MCF 10A (cell line): ENCODE measurements at regions not wholly inside any gene's neighbourhood (a gene's known extent, or its start where the extent isn't known, plus 50 kb on each side); places are given as distances from the start of the nearest gene placed in this dataset.

Source experiments
- BruUV-seq: library from RNA; stranded (reverse); fragments of 400-500 nt; replicated peaks from 2 replicates; lab custom pipeline; 2021; lab: Mats Ljungman, UMichigan
- CTCF ChIA-PET: fragments of 300-600 bp; sonication (Branson Sonifier 250); formaldehyde crosslinking; extraction: SDS; loops from one replicate; lab custom pipeline; 2021; ENCODE audit warnings: antibody characterized with exemption, inconsistent platforms; lab: Yijun Ruan, JAX
- POLR2A ChIA-PET: fragments of 300-600, 350-650 bp; sonication (Branson Sonifier 250); formaldehyde crosslinking; extraction: SDS; loops from one replicate; lab custom pipeline; 2020; ENCODE audit warnings: antibody characterized with exemption, inconsistent platforms; lab: Yijun Ruan, JAX
- DNase-seq: peaks from one replicate; pipeline ENCODE4 v3.0.0-alpha.2; 2018; ENCODE audit not compliant: unreplicated experiment
- H3K27ac Mint-ChIP-seq: one replicate; pipeline ENCODE4 v1.8.0; 2022; ENCODE audit warnings: mild to moderate bottlenecking, low read depth, mixed read lengths; ENCODE audit not compliant: unreplicated experiment
- H3K27me3 Mint-ChIP-seq: one replicate; pipeline ENCODE4 v1.8.0; 2022; ENCODE audit warnings: mixed read lengths; ENCODE audit not compliant: insufficient read depth, unreplicated experiment
- H3K36me3 Mint-ChIP-seq: one replicate; pipeline ENCODE4 v1.8.0; 2022; ENCODE audit warnings: mild to moderate bottlenecking, moderate library complexity, mixed read lengths; ENCODE audit not compliant: insufficient read depth, unreplicated experiment
- H3K4me1 Mint-ChIP-seq: one replicate; pipeline ENCODE4 v1.8.0; 2022; ENCODE audit warnings: mixed read lengths; ENCODE audit not compliant: insufficient read depth, unreplicated experiment
- H3K4me3 Mint-ChIP-seq: one replicate; pipeline ENCODE4 v1.8.0; 2022; ENCODE audit warnings: mild to moderate bottlenecking, moderate library complexity, mixed read lengths; ENCODE audit not compliant: unreplicated experiment
- H3K9me3 Mint-ChIP-seq: one replicate; pipeline ENCODE4 v1.8.0; 2022; ENCODE audit warnings: mixed read lengths; ENCODE audit not compliant: unreplicated experiment
- intact Hi-C: fragments of 100-400 bp; cut with micrococcal nuclease; formaldehyde crosslinking; loops from 2 replicates; pipeline ENCODE4 v1.14.1; 2022
- TF ChIP-seq, protein P1 (sequence below): fragments of 200-600 bp; IDR thresholded peaks from one replicate; pipeline ENCODE4 v1.8.0; 2022; ENCODE audit warnings: antibody characterized with exemption, mild to moderate bottlenecking; ENCODE audit not compliant: unreplicated experiment

DNA sequence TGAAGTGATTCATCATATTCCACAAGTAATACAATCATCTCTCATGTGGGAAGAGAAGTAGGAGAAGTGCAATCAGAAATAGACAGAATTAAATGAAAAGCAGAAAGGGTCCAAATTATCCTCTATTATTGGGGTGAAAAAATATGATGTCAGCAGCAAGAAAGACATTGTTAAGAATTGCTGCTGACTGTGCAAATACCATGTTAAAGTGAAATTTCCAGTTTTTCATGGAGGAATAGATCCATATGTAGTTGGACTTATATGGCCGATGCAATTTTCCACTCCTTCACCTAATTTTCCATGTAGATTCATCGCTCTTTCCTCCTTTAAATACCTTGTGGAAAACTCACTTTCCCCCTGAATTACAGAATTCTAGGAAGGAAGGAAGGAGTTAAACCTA is 819.8 kb downstream of the GATA3 start:
- Mint-ChIP-seq H3K4me3 (no peak overlapping the region), H3K9me3 (no peaks in the 10 kb centered on the region), H3K27me3 (no peaks in the 10 kb centered on the region), H3K27ac (no peak overlapping the region), H3K36me3 (no peaks in the 10 kb centered on the region), H3K4me1 (peaks cover 19% of the 10 kb centered on the region)
- intact Hi-C loops = loop anchor here (5.0 kb wide), 1 partner anchor 1347 kb away; no protein-coding TSS in a partner anchor
- BruUV-seq = no TSS peak
- ChIA-PET POLR2A (interaction anchor here (1.2 kb wide), 1 partner anchor 815 kb away, joined by 3 read pairs; no protein-coding TSS in a partner anchor), CTCF (interaction anchor here (1.0 to 1.1 kb wide), 5 partner anchors 195 to 1349 kb away, joined by 3 read pairs; no protein-coding TSS in a partner anchor)
- DNase-seq = no peak
- TF ChIP-seq, protein P1, sequence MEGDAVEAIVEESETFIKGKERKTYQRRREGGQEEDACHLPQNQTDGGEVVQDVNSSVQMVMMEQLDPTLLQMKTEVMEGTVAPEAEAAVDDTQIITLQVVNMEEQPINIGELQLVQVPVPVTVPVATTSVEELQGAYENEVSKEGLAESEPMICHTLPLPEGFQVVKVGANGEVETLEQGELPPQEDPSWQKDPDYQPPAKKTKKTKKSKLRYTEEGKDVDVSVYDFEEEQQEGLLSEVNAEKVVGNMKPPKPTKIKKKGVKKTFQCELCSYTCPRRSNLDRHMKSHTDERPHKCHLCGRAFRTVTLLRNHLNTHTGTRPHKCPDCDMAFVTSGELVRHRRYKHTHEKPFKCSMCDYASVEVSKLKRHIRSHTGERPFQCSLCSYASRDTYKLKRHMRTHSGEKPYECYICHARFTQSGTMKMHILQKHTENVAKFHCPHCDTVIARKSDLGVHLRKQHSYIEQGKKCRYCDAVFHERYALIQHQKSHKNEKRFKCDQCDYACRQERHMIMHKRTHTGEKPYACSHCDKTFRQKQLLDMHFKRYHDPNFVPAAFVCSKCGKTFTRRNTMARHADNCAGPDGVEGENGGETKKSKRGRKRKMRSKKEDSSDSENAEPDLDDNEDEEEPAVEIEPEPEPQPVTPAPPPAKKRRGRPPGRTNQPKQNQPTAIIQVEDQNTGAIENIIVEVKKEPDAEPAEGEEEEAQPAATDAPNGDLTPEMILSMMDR = no peak

DNA sequence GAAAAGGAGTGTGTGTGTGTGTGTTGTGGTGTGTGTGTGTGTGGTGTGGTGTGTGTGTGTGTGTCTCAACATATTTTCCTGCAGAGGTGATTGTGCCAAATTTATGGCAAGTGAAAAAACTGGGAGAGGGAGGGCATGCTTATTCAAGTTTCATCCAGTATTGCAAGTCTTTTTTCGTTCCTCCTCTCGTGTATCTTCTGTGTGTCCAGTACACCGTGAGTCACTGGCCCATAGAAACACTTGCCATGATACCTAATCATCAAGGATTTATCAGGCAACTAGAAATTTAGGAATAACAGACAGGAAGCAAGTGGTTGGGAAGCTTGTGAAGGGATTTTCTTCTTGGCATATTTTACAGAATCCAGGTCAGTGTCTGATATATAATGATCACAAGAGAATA is 820.5 kb downstream of the GATA3 start:
- peaks cover 19% of the 10 kb centered on the region for H3K4me1 Mint-ChIP-seq
- no peaks in the 10 kb centered on the region for H3K27me3 Mint-ChIP-seq
- no peaks in the 10 kb centered on the region for H3K9me3 Mint-ChIP-seq
- intact Hi-C loops = loop anchor here (5.0 kb wide), 1 partner anchor 1348 kb away; no protein-coding TSS in a partner anchor
- DNase-seq = peak; percentile 22
- H3K4me3 Mint-ChIP-seq = no peak overlapping the region
- ChIA-PET POLR2A (interaction anchor here (0.7 to 1.8 kb wide), 3 partner anchors 103 to 815 kb away, joined by 3 to 10 read pairs (median 3); no protein-coding TSS in a partner anchor), CTCF (interaction anchor here (0.5 to 1.8 kb wide), 4 partner anchors 292 to 1885 kb away, joined by 3 to 4 read pairs (median 4); no protein-coding TSS in a partner anchor)
- BruUV-seq = no TSS peak
- H3K36me3 Mint-ChIP-seq = no peaks in the 10 kb centered on the region
- H3K27ac Mint-ChIP-seq = no peak overlapping the region
- TF ChIP-seq, protein P1 = no peak

DNA sequence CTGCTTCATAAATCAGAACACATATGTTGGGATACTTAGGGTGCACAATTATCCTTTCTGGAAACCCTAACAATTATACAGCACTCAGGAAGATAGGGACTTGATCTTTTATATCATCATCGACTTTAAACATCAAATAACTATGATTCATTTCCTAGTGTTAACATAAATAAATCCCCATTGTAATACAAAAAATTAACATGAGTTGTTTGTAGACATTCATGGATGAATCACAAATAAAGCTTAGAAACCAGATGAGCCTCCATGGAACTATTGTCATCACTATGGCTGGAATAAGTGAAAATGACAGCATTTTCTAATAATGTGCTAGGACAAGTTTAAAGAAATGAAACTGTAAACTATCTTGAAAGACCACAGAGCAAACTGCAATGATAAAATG is 821.7 kb downstream of the GATA3 start:
- DNase-seq = no peak
- Mint-ChIP-seq H3K4me1 (peaks cover 19% of the 10 kb centered on the region), H3K27ac (no peak overlapping the region)

DNA sequence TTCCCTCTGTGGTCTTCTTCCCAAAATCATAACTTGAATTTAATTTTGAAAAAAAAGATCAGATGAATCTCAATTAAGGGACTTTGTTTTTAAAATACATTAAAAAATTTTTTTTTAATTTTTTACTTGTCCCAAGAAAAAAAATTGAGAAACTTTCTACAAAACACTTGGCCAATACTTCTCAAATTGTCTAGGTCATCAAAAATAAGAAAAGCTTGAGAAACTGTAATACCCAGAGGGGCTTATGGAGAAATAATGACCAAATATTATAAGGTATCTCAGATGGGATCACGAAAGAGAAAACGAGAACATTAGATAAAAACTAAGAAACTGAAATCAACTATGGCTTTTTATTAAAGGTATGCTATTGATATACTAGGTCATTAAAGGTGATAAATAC is 835.0 kb downstream of the GATA3 start:
- POLR2A ChIA-PET = no interaction called here
- H3K4me1 Mint-ChIP-seq = no peaks in the 10 kb centered on the region
- DNase-seq = no peak
- H3K9me3 Mint-ChIP-seq = peaks cover 4% of the 10 kb centered on the region
- H3K27me3 Mint-ChIP-seq = no peaks in the 10 kb centered on the region
- H3K4me3 Mint-ChIP-seq = no peak overlapping the region
- H3K27ac Mint-ChIP-seq = no peak overlapping the region
- CTCF ChIA-PET = no interaction called here
- TF ChIP-seq, protein P1 = no peak
- no TSS peak for BruUV-seq
- intact Hi-C loops = no loop called here
- H3K36me3 Mint-ChIP-seq = no peaks in the 10 kb centered on the region

More for the DNA sequence above, 821.7 kb downstream of the GATA3 start:
- intact Hi-C loops = no loop called here
- Mint-ChIP-seq H3K4me3 (no peak overlapping the region), H3K36me3 (no peaks in the 10 kb centered on the region), H3K9me3 (no peaks in the 10 kb centered on the region), H3K27me3 (no peaks in the 10 kb centered on the region)
- no TSS peak for BruUV-seq
- TF ChIP-seq, protein P1 = no peak
- ChIA-PET CTCF (interaction anchor here (0.7 to 1.8 kb wide), 2 partner anchors 816 to 820 kb away, joined by 3 to 4 read pairs; no protein-coding TSS in a partner anchor), POLR2A (interaction anchor here (1.4 to 1.8 kb wide), 2 partner anchors 817 to 822 kb away, joined by 5 to 10 read pairs; partner anchors contain the start of gene GATA3)
